ENCODE measurements at regions not wholly inside any gene's neighbourhood (a gene's known extent, or its start where the extent isn't known, plus 50 kb on each side); places are given as distances from the start of the nearest gene placed in this dataset.

GRCh38 chr21:17053321-17053720, 459.5 kb upstream of the CXADR start:
- intact Hi-C loops (cut with DNase I) = no loop called here
- no peak overlapping the region for H3K9ac ChIP-seq (ENCODE audit: low read length in 3 of 3)
- H3K4me3 ChIP-seq (ENCODE audit: low read length in 3 of 3) = no peak overlapping the region
- no peaks in the 10 kb centered on the region for H3K36me3 ChIP-seq (ENCODE audit: control insufficient read depth in 2 of 3, insufficient read depth in 3 of 3, low read length in 3 of 3)
- TF ChIP-seq CTCF (IDR thresholded peaks at IDR 0.05; ENCODE audit: borderline replicate concordance, extremely low read depth, insufficient read depth) = no peak
- no peak overlapping the region for H3K27ac ChIP-seq (ENCODE audit: low read depth in 2 of 2, low read length in 2 of 2)
- FAIRE-seq = no peak
- H3K27me3 ChIP-seq (ENCODE audit: control insufficient read depth, insufficient read depth, low read length) = no peaks in the 10 kb centered on the region
- no peaks in the 10 kb centered on the region for H3K9me3 ChIP-seq (ENCODE audit: control insufficient read depth in 2 of 3, insufficient read depth in 1 of 3, low read length in 3 of 3)
- DNase-seq = peak in 1 of 5 donors; percentile 6
- no peaks in the 10 kb centered on the region for H3K4me1 ChIP-seq (ENCODE audit: control insufficient read depth in 2 of 3, insufficient read depth in 2 of 3, low read depth in 1 of 3, low read length in 3 of 3)

GRCh38 chr21:17059936-17060335, 452.9 kb upstream of the CXADR start:
- no peak for DNase-seq
- H3K9ac ChIP-seq (ENCODE audit: low read length in 3 of 3) = no peak overlapping the region
- intact Hi-C loops (cut with DNase I) = no loop called here
- no peak overlapping the region for H3K27ac ChIP-seq (ENCODE audit: low read depth in 2 of 2, low read length in 2 of 2)
- FAIRE-seq = no peak
- H3K36me3 ChIP-seq (ENCODE audit: control insufficient read depth in 2 of 3, insufficient read depth in 3 of 3, low read length in 3 of 3) = no peaks in the 10 kb centered on the region
- no peaks in the 10 kb centered on the region for H3K9me3 ChIP-seq (ENCODE audit: control insufficient read depth in 2 of 3, insufficient read depth in 1 of 3, low read length in 3 of 3)
- H3K4me3 ChIP-seq (ENCODE audit: low read length in 3 of 3) = no peak overlapping the region
- H3K27me3 ChIP-seq (ENCODE audit: control insufficient read depth, insufficient read depth, low read length) = no peaks in the 10 kb centered on the region
- no peaks in the 10 kb centered on the region for H3K4me1 ChIP-seq (ENCODE audit: control insufficient read depth in 2 of 3, insufficient read depth in 2 of 3, low read depth in 1 of 3, low read length in 3 of 3)
- no peak for TF ChIP-seq CTCF (IDR thresholded peaks at IDR 0.05; ENCODE audit: borderline replicate concordance, extremely low read depth, insufficient read depth)

GRCh38 chr21:17066006-17066405, 446.8 kb upstream of the CXADR start:
- TF ChIP-seq CTCF (IDR thresholded peaks at IDR 0.05; ENCODE audit: borderline replicate concordance, extremely low read depth, insufficient read depth) = no peak
- H3K4me1 ChIP-seq (ENCODE audit: control insufficient read depth in 2 of 3, insufficient read depth in 2 of 3, low read depth in 1 of 3, low read length in 3 of 3) = no peaks in the 10 kb centered on the region
- H3K27me3 ChIP-seq (ENCODE audit: control insufficient read depth, insufficient read depth, low read length) = no peaks in the 10 kb centered on the region
- H3K9ac ChIP-seq (ENCODE audit: low read length in 3 of 3) = no peak overlapping the region
- FAIRE-seq = no peak
- H3K36me3 ChIP-seq (ENCODE audit: control insufficient read depth in 2 of 3, insufficient read depth in 3 of 3, low read length in 3 of 3) = no peaks in the 10 kb centered on the region
- no peaks in the 10 kb centered on the region for H3K9me3 ChIP-seq (ENCODE audit: control insufficient read depth in 2 of 3, insufficient read depth in 1 of 3, low read length in 3 of 3)
- no peak overlapping the region for H3K4me3 ChIP-seq (ENCODE audit: low read length in 3 of 3)
- no peak for DNase-seq
- H3K27ac ChIP-seq (ENCODE audit: low read depth in 2 of 2, low read length in 2 of 2) = no peak overlapping the region
- intact Hi-C loops (cut with DNase I) = no loop called here

GRCh38 chr21:17071093-17071492, 441.8 kb upstream of the CXADR start:
- DNase-seq = no peak
- no peak for TF ChIP-seq CTCF (IDR thresholded peaks at IDR 0.05; ENCODE audit: borderline replicate concordance, extremely low read depth, insufficient read depth)
- no peak overlapping the region for H3K9ac ChIP-seq (ENCODE audit: low read length in 3 of 3)

More at GRCh38 chr21:17071093-17071492, 441.8 kb upstream of the CXADR start:
- no peak for FAIRE-seq
- intact Hi-C loops (cut with DNase I) = no loop called here
- H3K9me3 ChIP-seq (ENCODE audit: control insufficient read depth in 2 of 3, insufficient read depth in 1 of 3, low read length in 3 of 3) = no peaks in the 10 kb centered on the region
- H3K27ac ChIP-seq (ENCODE audit: low read depth in 2 of 2, low read length in 2 of 2) = no peak overlapping the region
- no peak overlapping the region for H3K4me3 ChIP-seq (ENCODE audit: low read length in 3 of 3)
- no peaks in the 10 kb centered on the region for H3K27me3 ChIP-seq (ENCODE audit: control insufficient read depth, insufficient read depth, low read length)
- no peaks in the 10 kb centered on the region for H3K36me3 ChIP-seq (ENCODE audit: control insufficient read depth in 2 of 3, insufficient read depth in 3 of 3, low read length in 3 of 3)
- no peaks in the 10 kb centered on the region for H3K4me1 ChIP-seq (ENCODE audit: control insufficient read depth in 2 of 3, insufficient read depth in 2 of 3, low read depth in 1 of 3, low read length in 3 of 3)
